Esophagus muscularis mucosa (tissue), 4 donors: ENCODE measurements at regions not wholly inside any gene's neighbourhood (a gene's known extent, or its start where the extent isn't known, plus 50 kb on each side); places are given as distances from the start of the nearest gene placed in this dataset.

Experiments
- DNase-seq: peaks from one replicate; pipeline ENCODE4 v3.0.0-alpha.2; 2017; ENCODE audit errors: extremely low spot score
- H3K27ac ChIP-seq, 4 donors: fragments of 200-600 bp; sonication (generic); replicated peaks in 1 of 4; 1 replicate in 3 of 4; 2 replicates in 1 of 4; pipeline ENCODE4 v1.5.1; 2016 to 2019; ENCODE audit warnings: mild to moderate bottlenecking in 1 of 4
- H3K27me3 ChIP-seq, 4 donors: fragments of 200-600 bp; sonication (generic); one replicate each; pipeline versions ENCODE4 v1.5.1 to v1.6.0; 2016 to 2019
- H3K36me3 ChIP-seq, 4 donors: fragments of 200-600 bp; sonication (generic); one replicate each; pipeline ENCODE4 v1.5.1; 2016 to 2019
- H3K4me1 ChIP-seq, 4 donors: fragments of 200-600 bp; sonication (generic); one replicate each; pipeline ENCODE4 v1.5.1; 2016 to 2019
- H3K4me3 ChIP-seq, 4 donors: fragments of 200-600 bp; sonication (generic); 1 replicate in 2 of 4; 2 replicates in 2 of 4; pipeline ENCODE4 v1.5.1; 2016 to 2019; ENCODE audit warnings: mild to moderate bottlenecking in 4 of 4, moderate library complexity in 1 of 4
- H3K9me3 ChIP-seq, 4 donors: fragments of 200-600 bp; sonication (generic); 1 replicate in 3 of 4; 2 replicates in 1 of 4; pipeline ENCODE4 v1.5.1; 2016 to 2019
- CTCF ChIP-seq, 3 experiments: fragments of 200-600 bp in 2 of 3; fragments of 450-650 bp in 1 of 3; sonication (generic) in 2 of 3; IDR thresholded peaks; one replicate each; pipeline ENCODE4 v1.5.1; 2017 to 2019; ENCODE audit warnings: antibody characterized with exemption in 3 of 3, mild to moderate bottlenecking in 2 of 3, moderate library complexity in 1 of 3
- EP300 ChIP-seq: sonication (generic); formaldehyde crosslinking; IDR thresholded peaks from one replicate; pipeline ENCODE4 v1.6.1; 2017; ENCODE audit warnings: antibody characterized with exemption
- POLR2A ChIP-seq: fragments of 450-650 bp; IDR thresholded peaks from one replicate; pipeline ENCODE4 v1.6.1; 2017; ENCODE audit warnings: antibody characterized with exemption, moderate library complexity, mild to moderate bottlenecking, low read depth
- POLR2AphosphoS5 ChIP-seq, 2 donors: sonication (generic); formaldehyde crosslinking; IDR thresholded peaks; one replicate each; pipeline ENCODE4 v1.6.1; 2017; ENCODE audit warnings: antibody characterized with exemption in 2 of 2
- WGBS: methylation state at CpG from one replicate; pipeline ENCODE4 v1.1.5; 2018; 5-methylcytosine and 5-hydroxymethylcytosine counted together
- intact Hi-C: fragments of 100-400 bp; cut with DNase I; formaldehyde crosslinking; loops from one replicate; pipeline ENCODE4 v1.15.1; 2023

- Histone ChIP-seq H3K4me1 (peaks cover 15 to 19% (median 16%) of the 10 kb centered on the region in 4 donors), H3K36me3 (no peaks in the 10 kb centered on the region), H3K4me3 (no peak overlapping the region), H3K27me3 (no peaks in the 10 kb centered on the region), H3K9me3 (peaks cover 0 to 4% (median 0%) of the 10 kb centered on the region in 4 donors), H3K27ac (peak overlapping the region in 1 of 4 donors; percentile 11)
- 64% methylated on average over 3 of the region's 3 CpGs for WGBS
- intact Hi-C loops = no loop called here
- TF ChIP-seq EP300 (no peak), CTCF (IDR thresholded peaks at IDR 0.05) (no peak), POLR2A (no peak), POLR2AphosphoS5 (IDR thresholded peaks at IDR 0.05) (no peak)
- no peak for DNase-seq
Observed at GRCh38 chr1:221117548-221117951, 238.3 kb downstream of the HLX start.

DNA sequence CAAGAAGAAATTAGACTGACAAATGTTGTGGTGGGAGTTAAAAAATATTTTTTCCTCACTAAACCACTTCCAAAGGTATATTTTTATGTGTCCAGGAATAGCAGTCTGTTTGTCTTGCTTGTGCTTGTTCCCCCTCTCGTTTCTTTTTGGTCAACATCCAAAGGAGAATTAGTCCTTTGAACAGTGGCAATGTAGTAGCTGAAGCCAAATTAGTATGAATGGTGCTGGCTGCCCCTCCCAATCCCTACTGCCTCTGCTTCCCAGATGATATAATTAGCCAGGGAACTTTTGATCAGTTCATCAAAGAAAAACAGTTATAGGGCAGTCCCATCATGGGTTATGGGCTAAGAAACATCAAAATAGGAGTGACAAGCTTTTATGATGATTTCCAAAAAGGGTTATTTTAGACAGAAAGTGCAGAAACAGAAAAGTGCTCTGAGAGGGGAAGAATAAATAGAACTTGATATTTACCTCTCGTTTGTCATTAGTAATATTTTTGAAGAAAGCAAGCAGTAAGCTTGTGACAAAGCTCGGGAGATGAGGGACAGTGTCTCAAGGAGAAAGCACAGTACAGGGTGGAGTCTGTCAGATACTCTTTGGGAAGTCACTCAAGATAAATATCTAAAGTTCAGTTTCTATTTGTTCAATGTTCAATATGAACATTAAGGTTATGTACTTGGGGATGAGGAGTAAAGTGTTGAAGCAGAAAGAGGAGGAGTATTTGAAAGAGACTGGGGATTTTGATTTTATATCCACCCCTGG, 239.1 kb downstream of the HLX start:
- H3K9me3 ChIP-seq = peaks cover 0 to 4% (median 0%) of the 10 kb centered on the region in 4 donors
- peak overlapping the region in 1 of 4 donors; percentile 11 for H3K27ac ChIP-seq
- DNase-seq = no peak
- no peaks in the 10 kb centered on the region for H3K27me3 ChIP-seq
- WGBS = 67% methylated on average over 3 of the region's 3 CpGs
- H3K4me3 ChIP-seq = no peak overlapping the region
- no peak for TF ChIP-seq POLR2A
- H3K4me1 ChIP-seq = peaks cover 15 to 19% (median 16%) of the 10 kb centered on the region in 4 donors
- no peaks in the 10 kb centered on the region for H3K36me3 ChIP-seq
- intact Hi-C loops = no loop called here

DNA sequence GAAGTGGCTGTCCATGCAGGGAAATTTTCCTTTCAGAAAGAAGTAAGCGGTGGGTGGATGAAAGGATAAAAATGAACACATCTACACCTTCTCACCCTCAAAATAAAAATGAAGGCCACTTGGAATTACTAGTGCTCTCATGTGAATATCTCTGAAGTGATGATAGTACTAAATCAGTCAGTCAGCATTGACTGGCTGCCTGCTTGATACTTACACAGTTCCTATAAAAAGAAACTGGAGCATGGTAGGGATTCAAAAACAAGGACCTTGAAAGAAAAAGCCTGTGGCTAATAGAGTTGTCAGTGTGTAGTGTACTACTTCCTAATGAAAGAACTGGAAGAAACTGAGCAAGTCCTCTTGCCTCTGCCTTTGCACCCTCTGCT, 239.7 kb downstream of the HLX start:
- no peak for TF ChIP-seq CTCF (IDR thresholded peaks at IDR 0.05)
- TF ChIP-seq POLR2A = no peak
- no peak for TF ChIP-seq POLR2AphosphoS5 (IDR thresholded peaks at IDR 0.05)
- TF ChIP-seq EP300 = no peak
- H3K27ac ChIP-seq = no peak overlapping the region
- H3K9me3 ChIP-seq = peaks cover 0 to 4% (median 0%) of the 10 kb centered on the region in 4 donors
- intact Hi-C loops = no loop called here
- peaks cover 15 to 19% (median 16%) of the 10 kb centered on the region in 4 donors for H3K4me1 ChIP-seq
- no peak overlapping the region for H3K4me3 ChIP-seq
- H3K36me3 ChIP-seq = no peaks in the 10 kb centered on the region
- 94% methylated on average over 1 of the region's 1 CpG for WGBS
- no peak for DNase-seq
- H3K27me3 ChIP-seq = no peaks in the 10 kb centered on the region

DNA sequence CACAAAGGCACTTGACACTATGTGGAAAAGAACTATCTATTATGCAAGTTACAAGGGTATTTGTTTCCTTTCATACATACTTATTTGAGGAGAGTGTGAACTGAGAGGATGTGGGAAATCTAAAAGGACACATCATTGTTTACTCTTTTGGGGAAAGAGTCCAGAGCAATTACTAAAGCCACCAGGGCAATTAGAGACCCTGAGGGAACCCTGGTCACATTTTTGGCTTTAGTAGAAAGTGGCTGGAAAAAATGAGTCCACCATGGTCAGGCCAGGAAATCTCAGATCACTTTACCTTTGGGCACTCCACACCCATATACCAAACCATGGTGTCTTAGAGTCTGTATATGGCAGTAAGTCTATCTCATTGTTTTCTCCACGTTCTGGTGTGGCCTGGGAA, 243.3 kb downstream of the HLX start:
- H3K4me3 ChIP-seq = no peak overlapping the region
- H3K4me1 ChIP-seq = peaks cover 11 to 15% (median 12%) of the 10 kb centered on the region in 4 donors
- no peak overlapping the region for H3K27ac ChIP-seq
- TF ChIP-seq POLR2AphosphoS5 (IDR thresholded peaks at IDR 0.05) (no peak), CTCF (IDR thresholded peaks at IDR 0.05) (no peak), POLR2A (no peak), EP300 (no peak)
- no peaks in the 10 kb centered on the region for H3K27me3 ChIP-seq
- intact Hi-C loops = no loop called here
- DNase-seq = no peak
- H3K9me3 ChIP-seq = peaks cover 0 to 9% (median 2%) of the 10 kb centered on the region in 4 donors
- no peaks in the 10 kb centered on the region for H3K36me3 ChIP-seq
- 85% methylated on average over 1 of the region's 1 CpG for WGBS

GRCh38 chr1:221125976-221126375, 246.7 kb downstream of the HLX start:
- Histone ChIP-seq H3K27ac (no peak overlapping the region), H3K4me3 (no peak overlapping the region), H3K4me1 (no peaks in the 10 kb centered on the region), H3K9me3 (peaks cover 0 to 17% (median 5%) of the 10 kb centered on the region in 4 donors), H3K36me3 (no peaks in the 10 kb centered on the region), H3K27me3 (no peaks in the 10 kb centered on the region)
- DNase-seq = no peak
- TF ChIP-seq POLR2AphosphoS5 (IDR thresholded peaks at IDR 0.05) = no peak
- no peak for TF ChIP-seq POLR2A
- TF ChIP-seq CTCF (IDR thresholded peaks at IDR 0.05) = no peak
- 93% methylated on average over 5 of the region's 5 CpGs for WGBS
- intact Hi-C loops = no loop called here
